GM21447 (cell line): ENCODE measurements at regions not wholly inside any gene's neighbourhood (a gene's known extent, or its start where the extent isn't known, plus 50 kb on each side); places are given as distances from the start of the nearest gene placed in this dataset.

Experiments used
- ATAC-seq: cut with Tn5 transposase; IDR thresholded peaks from one replicate; pipeline ENCODE4 v1.9.1; 2021; ENCODE audit not compliant: unreplicated experiment

- no peak for ATAC-seq
Observed at GRCh38 chr12:77578466-77579220, 252.1 kb upstream of the NAV3 start.

DNA sequence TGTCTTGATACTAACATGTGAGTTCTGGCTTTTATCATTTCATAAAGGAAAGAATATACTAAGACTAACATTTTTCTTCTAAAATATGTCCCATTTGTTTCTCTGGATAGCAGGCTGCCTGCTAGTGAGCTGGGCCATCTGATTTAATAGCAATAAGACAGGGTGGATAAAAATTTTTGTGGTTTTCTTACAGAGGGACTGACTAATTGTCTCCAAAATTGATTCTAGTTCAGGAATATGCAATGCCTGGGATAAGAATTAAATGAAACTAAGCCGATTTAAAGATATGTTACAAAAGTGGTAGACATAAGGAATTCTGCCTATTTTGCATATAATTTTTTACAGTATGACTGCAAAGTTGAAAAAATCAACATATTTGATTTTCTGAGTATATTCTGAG is 252.9 kb upstream of the NAV3 start:
- ATAC-seq: no peak

DNA sequence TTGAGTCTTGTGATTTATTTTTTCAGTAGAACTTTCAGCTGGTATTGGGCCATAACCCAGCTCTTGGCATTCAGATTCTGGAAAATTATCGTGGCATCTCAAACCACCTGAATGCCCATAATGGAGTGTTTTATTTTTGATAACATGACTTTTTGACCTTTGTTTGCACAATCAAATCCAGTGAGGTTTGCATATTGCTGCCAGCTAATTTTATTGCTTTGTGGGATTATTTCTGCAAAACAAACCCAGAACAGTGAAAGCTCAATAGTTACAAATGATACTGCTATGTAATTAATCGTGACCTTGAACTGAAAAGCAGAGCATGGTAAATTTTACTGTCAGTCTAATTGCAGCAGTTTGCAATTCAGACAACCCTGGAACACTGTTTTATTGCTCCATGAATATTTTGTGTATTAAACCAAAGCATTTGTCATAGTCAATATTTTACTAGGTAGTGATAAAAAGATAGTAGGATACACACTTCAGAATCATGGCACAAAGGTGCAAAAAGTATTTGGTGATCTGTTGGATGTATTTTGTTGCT is 255.2 kb upstream of the NAV3 start:
- no peak for ATAC-seq

- no peak for ATAC-seq
Observed at GRCh38 chr12:77572371-77572770, 258.3 kb upstream of the NAV3 start.

GRCh38 chr12:77571768-77572167 is 258.9 kb upstream of the NAV3 start:
- ATAC-seq: no peak

DNA sequence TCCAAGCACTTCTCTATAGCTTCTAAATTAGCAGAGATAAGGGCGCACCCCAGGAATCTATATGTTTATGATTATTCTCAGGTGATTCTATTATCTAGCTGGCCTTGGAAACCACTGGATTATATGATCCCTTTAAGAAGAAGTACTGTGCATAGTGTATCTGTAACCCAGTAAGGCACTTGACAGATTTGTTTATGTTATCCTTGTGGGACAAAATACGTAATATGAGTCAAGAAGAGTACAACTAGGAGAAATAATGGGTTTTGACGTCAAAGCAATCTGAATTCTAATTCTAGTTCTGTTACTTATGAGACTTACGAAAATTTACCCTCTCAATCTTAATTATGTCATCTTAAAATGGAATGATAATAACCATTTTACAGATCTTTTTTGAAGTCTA is 259.6 kb upstream of the NAV3 start:
- ATAC-seq: no peak

GRCh38 chr12:77569876-77570275 is 260.8 kb upstream of the NAV3 start:
- ATAC-seq: no peak

- no peak for ATAC-seq
Observed at GRCh38 chr12:77560714-77561113, 270.0 kb upstream of the NAV3 start.

DNA sequence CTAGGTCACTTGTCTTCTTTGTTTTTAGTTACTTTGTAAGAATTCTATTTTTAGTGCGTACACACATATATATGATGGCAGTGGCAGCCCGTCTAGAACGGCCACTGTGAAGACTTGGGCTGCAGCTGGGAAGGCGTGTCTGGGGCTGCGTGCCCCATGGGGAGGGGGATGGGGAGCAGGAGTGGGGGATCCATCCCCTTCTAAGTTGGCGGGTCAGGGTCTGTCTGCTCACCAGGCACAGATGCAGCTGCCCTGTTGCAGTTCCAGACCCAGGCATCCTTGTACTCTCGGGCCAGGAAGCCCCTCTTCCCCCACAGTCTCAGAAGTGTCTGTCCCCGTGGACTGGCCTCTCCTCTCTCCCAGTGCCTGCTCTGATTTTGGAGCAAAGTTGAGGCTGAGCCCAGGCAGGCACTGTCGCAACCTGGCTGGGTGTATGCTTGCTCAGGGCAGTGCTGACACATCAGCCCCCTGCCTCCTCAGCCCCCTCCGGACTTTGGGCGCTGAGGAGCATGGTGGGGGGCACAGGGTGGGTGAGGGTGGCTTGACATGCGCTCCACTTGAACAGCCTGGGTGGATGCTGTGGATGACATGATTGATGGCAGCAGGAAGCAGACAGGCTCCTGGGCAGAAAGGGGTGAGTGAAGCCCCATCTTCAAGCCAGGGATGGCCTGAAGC is 271.2 kb upstream of the NAV3 start:
- no peak for ATAC-seq

- ATAC-seq: no peak
Observed at GRCh38 chr12:77555074-77555473, 275.6 kb upstream of the NAV3 start.

DNA sequence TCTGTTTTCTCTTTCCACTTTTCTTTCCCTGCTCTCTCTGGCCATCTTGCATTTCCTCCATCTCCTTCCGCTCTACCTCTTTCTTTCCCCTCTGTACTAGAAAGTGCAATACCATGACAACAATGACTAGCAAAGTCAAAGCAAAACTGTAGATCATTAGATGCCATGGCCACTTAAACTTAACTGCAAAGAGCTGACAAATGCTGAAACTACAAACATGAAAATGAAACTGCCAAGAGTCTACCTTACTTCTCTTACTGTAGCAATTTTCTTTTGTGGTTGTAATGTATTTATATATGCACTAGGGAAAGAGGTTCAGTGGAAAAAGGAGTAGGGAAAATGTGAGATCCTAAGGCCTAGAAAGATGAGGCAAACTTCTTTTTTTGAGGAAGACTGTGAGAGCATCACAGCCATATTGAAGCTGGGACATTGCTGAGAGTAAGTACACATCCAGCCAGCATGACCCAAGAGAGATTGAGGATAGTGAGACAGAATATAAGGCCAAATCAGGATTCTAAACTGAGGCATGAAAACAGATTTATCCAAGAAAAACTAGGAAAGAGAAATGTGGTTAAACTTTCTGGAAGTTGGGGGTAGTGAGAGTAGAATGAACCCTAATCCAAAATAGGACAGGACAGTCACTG is 276.6 kb upstream of the NAV3 start:
- ATAC-seq: peak; percentile 99

DNA sequence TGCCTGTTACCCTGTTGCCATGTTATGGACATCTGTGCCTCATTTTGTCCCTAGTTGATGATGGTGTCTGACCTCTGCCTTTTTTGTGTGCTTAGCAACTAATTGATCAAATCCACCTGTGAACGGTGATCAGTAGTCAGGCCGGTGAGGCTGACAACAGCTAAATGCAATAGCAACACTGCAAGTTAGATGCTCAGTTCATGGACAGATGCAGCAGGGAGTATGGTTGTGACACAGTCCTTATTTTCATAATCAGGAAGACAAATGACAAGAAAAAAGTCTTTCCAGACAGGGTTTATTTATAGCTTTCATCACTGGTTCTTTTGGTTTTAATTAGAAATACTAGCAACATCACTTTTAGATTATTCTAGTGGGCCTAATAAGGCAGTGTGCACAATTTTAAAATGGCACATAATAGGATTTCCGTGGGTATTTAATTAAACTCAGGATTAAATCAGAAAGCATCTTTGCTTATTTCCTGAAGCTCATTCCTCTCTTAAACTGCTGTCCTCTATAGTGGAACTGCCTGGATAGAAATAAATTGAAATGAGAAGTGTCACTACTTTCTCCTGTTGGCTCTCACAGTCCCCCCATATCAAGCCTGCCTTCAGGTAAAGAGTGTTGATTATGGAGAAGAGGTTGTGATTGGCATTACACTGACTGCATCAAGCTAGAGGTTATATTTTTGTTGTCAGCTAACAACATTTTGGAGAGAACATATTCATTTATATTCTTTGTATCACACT is 281.1 kb upstream of the NAV3 start:
- no peak for ATAC-seq

DNA sequence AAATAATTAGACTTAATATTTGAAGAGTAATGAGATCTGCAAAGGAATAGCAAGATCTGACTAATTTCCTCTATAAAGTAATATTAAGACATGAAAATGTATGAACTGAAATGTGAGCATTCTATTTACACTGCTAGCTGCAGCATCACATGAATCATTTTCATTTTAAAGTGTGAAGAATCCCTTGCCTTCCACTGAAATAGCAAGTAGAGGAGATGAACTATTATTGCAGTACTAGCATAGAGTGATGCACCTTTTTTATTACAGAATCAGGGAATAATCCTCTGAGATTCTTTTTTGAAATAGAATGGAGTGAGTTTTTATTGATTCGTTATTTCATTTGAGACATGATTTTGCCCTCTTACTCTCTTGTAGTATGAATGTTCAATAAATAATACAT is 281.9 kb upstream of the NAV3 start:
- ATAC-seq: no peak

DNA sequence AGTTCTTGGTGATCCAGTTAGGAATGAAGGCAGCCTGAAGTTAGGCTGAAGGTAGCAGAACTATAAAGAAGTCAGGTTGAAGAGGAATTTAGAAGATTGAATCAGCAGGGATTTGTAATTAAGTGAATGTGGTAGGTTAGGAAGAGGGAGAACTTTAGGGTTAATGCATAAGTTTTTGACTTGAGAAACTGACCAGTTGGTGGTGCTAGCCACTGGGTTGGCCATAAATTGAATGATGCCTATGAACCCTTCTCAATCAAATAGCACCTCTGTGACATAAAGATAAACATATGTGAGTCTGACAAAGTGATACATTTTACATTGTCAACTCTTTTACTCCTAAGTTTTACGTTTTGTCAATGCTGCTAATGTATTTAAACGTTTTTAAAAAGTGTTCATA is 290.6 kb upstream of the NAV3 start:
- no peak for ATAC-seq

GRCh38 chr12:77537663-77538062 is 293.0 kb upstream of the NAV3 start:
- no peak for ATAC-seq

DNA sequence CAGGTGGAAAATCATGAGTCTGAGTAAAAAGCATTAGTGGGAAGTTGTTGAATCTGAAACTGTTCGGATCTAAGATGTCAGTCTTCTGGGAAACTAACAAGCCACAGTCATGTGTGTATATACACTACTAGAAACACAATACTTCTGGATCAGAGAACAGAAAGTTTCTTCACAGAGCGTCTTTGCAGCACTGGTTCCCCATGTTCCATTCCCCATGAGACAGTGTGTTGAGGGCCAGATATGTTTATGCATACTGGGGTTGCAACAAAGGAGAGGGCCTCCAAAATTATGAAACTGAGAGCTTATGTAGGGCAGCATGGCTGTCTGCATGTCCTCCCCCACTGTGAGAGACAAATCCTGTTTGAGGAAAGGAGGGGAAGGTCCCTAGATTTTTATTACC is 295.0 kb upstream of the NAV3 start:
- ATAC-seq: no peak

- no peak for ATAC-seq
Observed at GRCh38 chr12:77531912-77532311, 298.8 kb upstream of the NAV3 start.

- no peak for ATAC-seq
Observed at GRCh38 chr12:77522247-77522646, 308.4 kb upstream of the NAV3 start.

DNA sequence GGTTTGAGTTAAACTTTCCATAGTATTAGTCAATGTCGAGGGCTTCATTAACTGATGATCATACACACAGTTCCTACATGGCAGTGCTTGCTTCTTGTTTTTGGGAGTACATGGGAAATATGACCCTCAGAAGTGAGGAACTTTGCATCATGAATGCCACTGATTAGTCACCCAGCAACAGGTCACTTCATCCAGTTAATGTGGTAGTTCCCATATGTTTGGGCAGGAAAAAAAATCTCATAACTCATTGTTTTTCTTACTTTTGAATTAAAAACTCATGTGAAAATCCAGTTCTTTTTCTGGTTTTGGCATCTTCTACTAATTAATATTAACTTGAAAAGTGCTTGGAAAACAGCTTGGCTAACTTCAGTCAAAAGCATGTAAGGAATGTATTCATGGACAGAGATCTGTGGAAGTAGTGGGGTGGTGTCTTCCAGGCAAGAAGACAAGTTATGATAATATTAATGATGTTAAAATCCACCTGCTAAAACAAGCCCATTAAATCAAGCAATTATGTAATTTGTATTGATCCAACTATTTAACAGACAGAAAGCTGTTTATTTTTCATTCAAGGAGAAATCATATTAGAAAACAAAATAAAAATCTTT is 309.1 kb upstream of the NAV3 start:
- no peak for ATAC-seq

DNA sequence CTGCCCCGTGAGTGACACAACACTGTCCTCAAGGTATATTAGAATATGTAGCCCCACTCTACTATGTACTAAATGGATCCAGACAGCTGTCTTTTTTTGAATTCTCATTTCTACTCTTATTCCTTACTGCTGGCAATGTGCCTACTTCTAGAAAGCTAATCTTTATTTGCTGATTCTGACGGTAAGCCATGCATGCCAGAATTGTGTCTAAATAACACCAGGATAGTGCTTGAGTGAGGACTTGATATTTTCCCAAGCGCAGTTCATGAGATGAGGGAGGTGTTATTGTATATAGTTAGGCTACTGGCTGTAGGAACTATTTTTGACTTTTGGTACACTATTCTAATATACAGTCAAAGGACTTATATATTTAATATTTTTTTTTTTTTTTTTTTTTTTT is 316.2 kb upstream of the NAV3 start:
- no peak for ATAC-seq

GRCh38 chr12:77510985-77511384 is 319.7 kb upstream of the NAV3 start:
- ATAC-seq: no peak
